Activated CD8-positive, alpha-beta T cell treated with anti-CD3 and anti-CD28 coated beads for 36 hours (primary cell): ENCODE measurements at regions not wholly inside any gene's neighbourhood (a gene's known extent, or its start where the extent isn't known, plus 50 kb on each side); places are given as distances from the start of the nearest gene placed in this dataset.
A peak's percentile ranks its signal among the peaks of the same experiment; 100 is the strongest.
"Not testable (repeated sequence)": the region's sequence is repeated elsewhere in the genome, so short reads cannot be mapped to it uniquely, and the experiment has no call there.

Experiments
- ATAC-seq: fragments of 200-7000 bp; cut with Tn5 transposase; one replicate; pipeline ENCODE4 v1.10.0; 2021; ENCODE audit warnings: mild to moderate bottlenecking, moderate library complexity
- CTCF ChIA-PET: fragments of 350-600 bp; sonication (Branson Sonifier 250); formaldehyde crosslinking; loops from one replicate; lab custom pipeline; 2021; ENCODE audit warnings: antibody characterized with exemption; lab: Charles Lee
- POLR2A ChIA-PET: fragments of 350-600 bp; sonication (Branson Sonifier 250); formaldehyde crosslinking; loops from one replicate; lab custom pipeline; 2021; ENCODE audit warnings: antibody characterized with exemption; lab: Charles Lee
- DNase-seq: peaks from one replicate; pipeline ENCODE4 v3.0.0-alpha.2; 2020
- H3K27ac Mint-ChIP-seq: one replicate; pipeline ENCODE4 v1.8.0; 2021; ENCODE audit warnings: mild to moderate bottlenecking, mixed read lengths
- H3K27me3 Mint-ChIP-seq: one replicate; pipeline ENCODE4 v1.8.0; 2021; ENCODE audit warnings: mixed read lengths
- H3K36me3 Mint-ChIP-seq: one replicate; pipeline ENCODE4 v1.8.0; 2021; ENCODE audit warnings: low read depth, mixed read lengths
- H3K4me1 Mint-ChIP-seq: one replicate; pipeline ENCODE4 v1.8.0; 2021; ENCODE audit warnings: low read depth, mixed read lengths
- H3K4me3 Mint-ChIP-seq: one replicate; pipeline ENCODE4 v1.8.0; 2021; ENCODE audit warnings: mild to moderate bottlenecking, moderate library complexity, mixed read lengths
- H3K9me3 Mint-ChIP-seq: one replicate; pipeline ENCODE4 v1.8.0; 2021; ENCODE audit warnings: mixed read lengths
- intact Hi-C: fragments of 100-400 bp; cut with micrococcal nuclease; formaldehyde crosslinking; loops from one replicate; pipeline ENCODE4 v1.10.0; 2022

GRCh38 chr15:20226531-20226930 lies 315.1 kb downstream of the GOLGA6L6 start:
- DNase-seq, intact Hi-C loops, H3K27ac Mint-ChIP-seq, H3K4me3 Mint-ChIP-seq, CTCF ChIA-PET, H3K4me1 Mint-ChIP-seq, ATAC-seq, H3K36me3 Mint-ChIP-seq, POLR2A ChIA-PET, H3K9me3 Mint-ChIP-seq, H3K27me3 Mint-ChIP-seq: not testable (repeated sequence)

- CTCF ChIA-PET, DNase-seq, H3K4me3 Mint-ChIP-seq, H3K9me3 Mint-ChIP-seq, H3K27ac Mint-ChIP-seq, H3K27me3 Mint-ChIP-seq, intact Hi-C loops, POLR2A ChIA-PET, H3K36me3 Mint-ChIP-seq, H3K4me1 Mint-ChIP-seq: not testable (repeated sequence)
- ATAC-seq, result peak; percentile 42
Observed at GRCh38 chr15:20221063-20221462, 320.5 kb downstream of the GOLGA6L6 start.

GRCh38 chr15:20219171-20219570 lies 322.4 kb downstream of the GOLGA6L6 start:
- ATAC-seq, POLR2A ChIA-PET, H3K27ac Mint-ChIP-seq, H3K4me1 Mint-ChIP-seq, H3K36me3 Mint-ChIP-seq, H3K4me3 Mint-ChIP-seq, CTCF ChIA-PET, H3K27me3 Mint-ChIP-seq, H3K9me3 Mint-ChIP-seq, DNase-seq, intact Hi-C loops: not testable (repeated sequence)

GRCh38 chr15:20215700-20216099 lies 325.9 kb downstream of the GOLGA6L6 start:
- H3K36me3 Mint-ChIP-seq, CTCF ChIA-PET, H3K27ac Mint-ChIP-seq, H3K27me3 Mint-ChIP-seq, H3K4me3 Mint-ChIP-seq, H3K9me3 Mint-ChIP-seq, ATAC-seq, POLR2A ChIA-PET, intact Hi-C loops, H3K4me1 Mint-ChIP-seq, DNase-seq: not testable (repeated sequence)

- intact Hi-C loops, CTCF ChIA-PET, H3K9me3 Mint-ChIP-seq, ATAC-seq, POLR2A ChIA-PET, DNase-seq, H3K27ac Mint-ChIP-seq, H3K4me3 Mint-ChIP-seq, H3K4me1 Mint-ChIP-seq, H3K36me3 Mint-ChIP-seq, H3K27me3 Mint-ChIP-seq: not testable (repeated sequence)
Observed at GRCh38 chr15:20214101-20214500, 327.5 kb downstream of the GOLGA6L6 start.

GRCh38 chr15:20211508-20211907 lies 330.1 kb downstream of the GOLGA6L6 start:
- H3K27ac Mint-ChIP-seq, H3K4me3 Mint-ChIP-seq, DNase-seq, intact Hi-C loops, H3K27me3 Mint-ChIP-seq, POLR2A ChIA-PET, H3K36me3 Mint-ChIP-seq, CTCF ChIA-PET, H3K4me1 Mint-ChIP-seq, H3K9me3 Mint-ChIP-seq, ATAC-seq: not testable (repeated sequence)

GRCh38 chr15:20209973-20210372 lies 331.6 kb downstream of the GOLGA6L6 start:
- H3K27me3 Mint-ChIP-seq, H3K4me3 Mint-ChIP-seq, ATAC-seq, intact Hi-C loops, H3K27ac Mint-ChIP-seq, H3K36me3 Mint-ChIP-seq, H3K9me3 Mint-ChIP-seq, POLR2A ChIA-PET, CTCF ChIA-PET, H3K4me1 Mint-ChIP-seq, DNase-seq: not testable (repeated sequence)

GRCh38 chr15:20207607-20208006 lies 334.0 kb downstream of the GOLGA6L6 start:
- ATAC-seq, H3K4me3 Mint-ChIP-seq, CTCF ChIA-PET, DNase-seq, POLR2A ChIA-PET, H3K9me3 Mint-ChIP-seq, H3K27me3 Mint-ChIP-seq, H3K27ac Mint-ChIP-seq, H3K36me3 Mint-ChIP-seq, H3K4me1 Mint-ChIP-seq, intact Hi-C loops: not testable (repeated sequence)

- H3K36me3 Mint-ChIP-seq, H3K4me3 Mint-ChIP-seq, H3K27me3 Mint-ChIP-seq, POLR2A ChIA-PET, H3K27ac Mint-ChIP-seq, H3K4me1 Mint-ChIP-seq, H3K9me3 Mint-ChIP-seq, ATAC-seq, DNase-seq, intact Hi-C loops, CTCF ChIA-PET: not testable (repeated sequence)
Observed at GRCh38 chr15:20207198-20207597, 334.4 kb downstream of the GOLGA6L6 start.

GRCh38 chr15:20204177-20204866 lies 337.3 kb downstream of the GOLGA6L6 start:
- CTCF ChIA-PET, H3K36me3 Mint-ChIP-seq, H3K4me3 Mint-ChIP-seq, intact Hi-C loops, H3K27ac Mint-ChIP-seq, H3K27me3 Mint-ChIP-seq, H3K9me3 Mint-ChIP-seq, POLR2A ChIA-PET, H3K4me1 Mint-ChIP-seq, DNase-seq: not testable (repeated sequence)
- peak; percentile 30 for ATAC-seq

GRCh38 chr15:20203649-20204150 lies 337.9 kb downstream of the GOLGA6L6 start:
- CTCF ChIA-PET, result not testable (repeated sequence)

More at GRCh38 chr15:20203649-20204150, 337.9 kb downstream of the GOLGA6L6 start:
- ATAC-seq, intact Hi-C loops, POLR2A ChIA-PET, H3K4me3 Mint-ChIP-seq, H3K9me3 Mint-ChIP-seq, H3K36me3 Mint-ChIP-seq, H3K27ac Mint-ChIP-seq, H3K4me1 Mint-ChIP-seq, H3K27me3 Mint-ChIP-seq, DNase-seq: not testable (repeated sequence)
